K562 (cell line): ENCODE measurements at regions not wholly inside any gene's neighbourhood (a gene's known extent, or its start where the extent isn't known, plus 50 kb on each side); places are given as distances from the start of the nearest gene placed in this dataset.

ENCODE experiments used
- ATAC-seq: fragments of 200-7000 bp; cut with Tn5 transposase; 3 replicates; pipeline ENCODE4 v1.9.1; 2020; ENCODE audit warnings: moderate library complexity
- BruUV-seq: library from RNA; stranded (reverse); fragments of 400-500 nt; replicated peaks from 2 replicates; lab custom pipeline; 2021; lab: Mats Ljungman, UMichigan
- CTCF ChIA-PET: fragments of 300-600 bp; formaldehyde crosslinking; extraction: SDS; loops from one replicate; lab custom pipeline; 2021; ENCODE audit warnings: low intra/inter-chr PET ratio; lab: Yijun Ruan, JAX
- POLR2A ChIA-PET: fragments of 300-600, 350-650 bp; sonication (Branson Sonifier 250); formaldehyde crosslinking; extraction: SDS; loops from one replicate; lab custom pipeline; 2021; ENCODE audit warnings: antibody characterized with exemption, inconsistent platforms; lab: Yijun Ruan, JAX
- DNase-seq, 4 experiments: peaks; one replicate each; pipeline versions ENCODE4 v3.0.0 to v3.0.0-alpha.2; 2011 to 2018; ENCODE audit warnings: low spot score in 3 of 4, mixed read lengths in 3 of 4; ENCODE audit errors: extremely low read depth in 1 of 4
- FAIRE-seq: peaks from 2 replicates; lab custom pipeline; 2011; peaks lifted over from hg19 to GRCh38; lab: Jason Lieb, UNC
- H2AFZ ChIP-seq: 2 replicates; pipeline ENCODE4 v1.6.0; 2011; ENCODE audit warnings: low read depth, low read length, control low read depth, inconsistent platforms
- H3K27ac ChIP-seq: fragments of 200-600 bp; 3 replicates; pipeline ENCODE4 v1.8.0; 2011; ENCODE audit warnings: low read depth, mild to moderate bottlenecking, control low read depth, inconsistent platforms, low read length, moderate library complexity, mixed read lengths; ENCODE audit errors: extremely low read depth
- H3K27me3 ChIP-seq, 2 experiments: fragments of 300-600 bp in 1 of 2; 2 replicates in 1 of 2; 3 replicates in 1 of 2; pipeline versions ENCODE4 v1.6.0 to v1.8.0; 2011; ENCODE audit warnings: inconsistent platforms in 2 of 2, low read length in 2 of 2, mild to moderate bottlenecking in 1 of 2, mixed read lengths in 1 of 2, moderate library complexity in 1 of 2; ENCODE audit not compliant: control insufficient read depth in 2 of 2, insufficient read depth in 2 of 2
- H3K36me3 ChIP-seq: fragments of 300-600 bp; 3 replicates; pipeline ENCODE4 v1.8.0; 2011; ENCODE audit warnings: mild to moderate bottlenecking, low read length, inconsistent platforms; ENCODE audit not compliant: control insufficient read depth, insufficient read depth
- H3K4me1 ChIP-seq, 2 experiments: fragments of 200-600 bp in 1 of 2; replicated peaks in 1 of 2; 2 replicates in 1 of 2; 3 replicates in 1 of 2; pipeline versions ENCODE4 v1.5.1 to v1.8.0; 2011; ENCODE audit warnings: inconsistent platforms in 2 of 2, low read length in 2 of 2, mild to moderate bottlenecking in 1 of 2, mixed read lengths in 1 of 2, moderate library complexity in 1 of 2; ENCODE audit not compliant: control insufficient read depth in 2 of 2, insufficient read depth in 2 of 2
- H3K4me2 ChIP-seq: 2 replicates; pipeline ENCODE4 v1.6.1; 2011; ENCODE audit warnings: low read length, control low read depth, inconsistent platforms, mixed read lengths; ENCODE audit not compliant: insufficient read depth
- H3K4me3 ChIP-seq: fragments of 200-600 bp; sonication (generic), shearing (Covaris generic); 2 replicates; pipeline ENCODE4 v1.5.1; 2016; ENCODE audit warnings: control low read depth, inconsistent platforms
- H3K79me2 ChIP-seq: fragments of 200-600 bp; 3 replicates; pipeline ENCODE4 v1.8.0; 2011; ENCODE audit warnings: low read length, inconsistent platforms; ENCODE audit not compliant: control insufficient read depth, insufficient read depth
- H3K9ac ChIP-seq, 2 experiments: 2 replicates each; pipeline versions ENCODE4 v1.6.0 to v1.6.1; 2011; ENCODE audit warnings: low read depth in 2 of 2, low read length in 2 of 2, control low read depth in 1 of 2, inconsistent platforms in 1 of 2, mild to moderate bottlenecking in 1 of 2, mixed read lengths in 1 of 2; ENCODE audit not compliant: insufficient read depth in 1 of 2
- H3K9me1 ChIP-seq: one replicate; pipeline ENCODE4 v1.6.0; 2011; ENCODE audit warnings: inconsistent platforms, mild to moderate bottlenecking, low read length, moderate library complexity; ENCODE audit not compliant: control insufficient read depth, insufficient read depth
- H3K9me3 ChIP-seq: replicated peaks from 2 replicates; pipeline ENCODE4 v1.5.1; 2011; ENCODE audit warnings: low read depth, low read length, inconsistent platforms; ENCODE audit not compliant: control insufficient read depth, insufficient read depth
- H4K20me1 ChIP-seq: replicated peaks from 2 replicates; pipeline ENCODE4 v1.6.1; 2011; ENCODE audit warnings: low read length, inconsistent platforms, mixed read lengths; ENCODE audit not compliant: control insufficient read depth, insufficient read depth
- RNF219 ChIP-seq: fragments of 250-450 bp; sonication (Bioruptor Pico); IDR thresholded peaks from 2 replicates; pipeline ENCODE4 v1.5.0; 2022; ENCODE audit warnings: mild to moderate bottlenecking
- SAFB ChIP-seq: fragments of 200-400 bp; formaldehyde crosslinking; IDR thresholded peaks from 2 replicates; pipeline ENCODE4 v1.6.1; 2017; ENCODE audit warnings: low read depth, low read length, borderline replicate concordance
- TOE1 ChIP-seq, 2 experiments: fragments of 450-650 bp in 1 of 2; sonication (generic) in 1 of 2; formaldehyde crosslinking in 1 of 2; IDR thresholded peaks; 2 replicates each; pipeline versions ENCODE4 v1.7.1 to v1.8.0; 2016 to 2022; ENCODE audit warnings: borderline replicate concordance in 2 of 2, mild to moderate bottlenecking in 2 of 2, antibody characterized with exemption in 1 of 2, inconsistent platforms in 1 of 2, low read depth in 1 of 2, missing genetic modification reagents in 1 of 2, moderate library complexity in 1 of 2
- ZNF318 ChIP-seq, 2 experiments: fragments of 450-650 bp; IDR thresholded peaks; 2 replicates each; pipeline ENCODE4 v1.6.1; 2016; ENCODE audit warnings: mild to moderate bottlenecking in 2 of 2, borderline replicate concordance in 1 of 2, low read depth in 1 of 2, moderate library complexity in 1 of 2
- WGBS: fragments of 100-300 bp; shearing (Covaris generic); methylation state at CpG from one replicate; pipeline ENCODE4 v1.1.6; 2016; ENCODE audit warnings: low coverage, mixed read lengths; ENCODE audit not compliant: insufficient coverage; ENCODE audit errors: missing lambda C conversion rate; 5-methylcytosine and 5-hydroxymethylcytosine counted together
- in situ Hi-C: fragments of 300-500 bp; cut with MboI; formaldehyde crosslinking; loops from 4 replicates; pipeline ENCODE4 v1.15.0; 2018; ENCODE audit warnings: inconsistent platforms, mixed read lengths
- intact Hi-C: fragments of 100-400 bp; cut with micrococcal nuclease; formaldehyde crosslinking; loops from 2 replicates; pipeline ENCODE4 v1.14.2; 2022

GRCh38 chr12:84702001-84702400 lies 210.6 kb downstream of the SLC6A15 start:
- FAIRE-seq (no peak), DNase-seq (no peak), ATAC-seq (no peak)
- Histone ChIP-seq H3K36me3 (no peaks in the 10 kb centered on the region), H3K79me2 (no peaks in the 10 kb centered on the region), H3K4me1 (no peaks in the 10 kb centered on the region), H3K27me3 (no peaks in the 10 kb centered on the region), H3K27ac (no peak overlapping the region), H3K4me3 (no peak overlapping the region), H2AFZ (no peak overlapping the region), H3K9me3 (no peaks in the 10 kb centered on the region; the same call in 1 of the 2 replicates), H4K20me1 (no peaks in the 10 kb centered on the region), H3K9ac (no peak overlapping the region), H3K9me1 (no peaks in the 10 kb centered on the region), H3K4me2 (no peak overlapping the region)
- no TSS peak for BruUV-seq
- intact Hi-C loops (no loop called here), in situ Hi-C loops (no loop called here)
- no peak for TF ChIP-seq SAFB
- ChIA-PET POLR2A (no interaction called here), CTCF (no interaction called here)
- WGBS = 0% methylated on average over 2 of the region's 2 CpGs

GRCh38 chr12:84701041-84701440 lies 211.6 kb downstream of the SLC6A15 start:
- H3K27me3 ChIP-seq = no peaks in the 10 kb centered on the region
- H3K9me3 ChIP-seq = no peaks in the 10 kb centered on the region; the same call in 1 of the 2 replicates
- no peak for ATAC-seq
- H3K36me3 ChIP-seq = no peaks in the 10 kb centered on the region
- CTCF ChIA-PET = no interaction called here
- H3K9ac ChIP-seq = no peak overlapping the region
- no peaks in the 10 kb centered on the region for H3K4me1 ChIP-seq
- H3K79me2 ChIP-seq = no peaks in the 10 kb centered on the region
- no TSS peak for BruUV-seq
- no peaks in the 10 kb centered on the region for H3K9me1 ChIP-seq
- H3K4me2 ChIP-seq = no peak overlapping the region
- no peak overlapping the region for H2AFZ ChIP-seq
- in situ Hi-C loops = no loop called here
- H4K20me1 ChIP-seq = no peaks in the 10 kb centered on the region
- whole genome bisulfite sequencing = 0% methylated on average over 3 of the region's 3 CpGs
- H3K27ac ChIP-seq = no peak overlapping the region
- intact Hi-C loops = no loop called here
- POLR2A ChIA-PET = no interaction called here
- FAIRE-seq = no peak
- H3K4me3 ChIP-seq = no peak overlapping the region
- no peak for DNase-seq
- no peak for TF ChIP-seq TOE1 (IDR thresholded peaks at IDR 0.05; ENCODE audit: borderline replicate concordance)
- TF ChIP-seq TOE1 (CRISPR knock-in tag; IDR thresholded peaks at IDR 0.05; ENCODE audit: borderline replicate concordance, low read depth) = no peak
- TF ChIP-seq ZNF318 (IDR thresholded peaks at IDR 0.05; ENCODE audit: borderline replicate concordance in 1 of 2, low read depth in 1 of 2) = no peak
- TF ChIP-seq RNF219 = no peak
